Prostate gland (tissue), 2 donors: ENCODE measurements at regions not wholly inside any gene's neighbourhood (a gene's known extent, or its start where the extent isn't known, plus 50 kb on each side); places are given as distances from the start of the nearest gene placed in this dataset.
"Not testable (repeated sequence)": the region's sequence is repeated elsewhere in the genome, so short reads cannot be mapped to it uniquely, and the experiment has no call there.

Source experiments
- DNase-seq: peaks from one replicate; pipeline ENCODE4 v3.0.0-alpha.2; 2019; ENCODE audit warnings: low spot score
- H3K27ac ChIP-seq, 2 donors: fragments of 200-600 bp; sonication (generic); 2 replicates each; pipeline ENCODE4 v1.5.1; 2017 to 2019
- H3K27me3 ChIP-seq: fragments of 200-600 bp; sonication (generic); replicated peaks from 2 replicates; pipeline ENCODE4 v1.5.1; 2019; ENCODE audit not compliant: insufficient read depth
- H3K36me3 ChIP-seq, 2 donors: fragments of 200-600 bp; sonication (generic); 1 replicate in 1 of 2; 2 replicates in 1 of 2; pipeline versions ENCODE4 v1.5.1 to v1.8.1; 2017 to 2019
- H3K4me1 ChIP-seq: fragments of 200-600 bp; sonication (generic); replicated peaks from 2 replicates; pipeline ENCODE4 v1.5.1; 2019
- H3K4me3 ChIP-seq, 2 donors: fragments of 200-600 bp; sonication (generic); 2 replicates each; pipeline ENCODE4 v1.5.1; 2017 to 2019
- H3K9me3 ChIP-seq: fragments of 200-600 bp; sonication (generic); 2 replicates; pipeline ENCODE4 v1.5.1; 2017
- POLR2A ChIP-seq: fragments of 450-650 bp; IDR thresholded peaks from one replicate; pipeline ENCODE4 v1.6.1; 2016; ENCODE audit warnings: antibody characterized with exemption, mild to moderate bottlenecking
- POLR2AphosphoS5 ChIP-seq: sonication (generic); formaldehyde crosslinking; IDR thresholded peaks from one replicate; pipeline ENCODE4 v1.6.1; 2017; ENCODE audit warnings: antibody characterized with exemption
- WGBS: methylation state at CpG from one replicate; pipeline ENCODE4 v1.1.5; 2018; 5-methylcytosine and 5-hydroxymethylcytosine counted together
- intact Hi-C: fragments of 100-400 bp; cut with DNase I; formaldehyde crosslinking; loops from one replicate; pipeline ENCODE4 v1.14.2; 2022
- small RNA-seq, 2 donors: library from RNA; depleted of rRNA; stranded (forward); fragments of <200 nt; gene quantifications; one replicate each; pipeline ENCODE3, GENCODE V24; 2016
- TF ChIP-seq, protein P1 (sequence below), 4 experiments: fragments of 200-600 bp in 2 of 4; fragments of 450-650 bp in 2 of 4; sonication (generic) in 2 of 4; IDR thresholded peaks; 1 replicate in 3 of 4; 2 replicates in 1 of 4; pipeline ENCODE4 v1.5.1; 2016 to 2019; ENCODE audit warnings: antibody characterized with exemption in 4 of 4, mild to moderate bottlenecking in 2 of 4, moderate library complexity in 2 of 4

GRCh38 chrX:140038842-140039241, 73.5 kb upstream of the CXorf66 start:
- H3K9me3 ChIP-seq = no peaks in the 10 kb centered on the region
- no peaks in the 10 kb centered on the region for H3K4me1 ChIP-seq
- DNase-seq = no peak
- TF ChIP-seq POLR2A (no peak), POLR2AphosphoS5 (no peak)
- TF ChIP-seq, protein P1, sequence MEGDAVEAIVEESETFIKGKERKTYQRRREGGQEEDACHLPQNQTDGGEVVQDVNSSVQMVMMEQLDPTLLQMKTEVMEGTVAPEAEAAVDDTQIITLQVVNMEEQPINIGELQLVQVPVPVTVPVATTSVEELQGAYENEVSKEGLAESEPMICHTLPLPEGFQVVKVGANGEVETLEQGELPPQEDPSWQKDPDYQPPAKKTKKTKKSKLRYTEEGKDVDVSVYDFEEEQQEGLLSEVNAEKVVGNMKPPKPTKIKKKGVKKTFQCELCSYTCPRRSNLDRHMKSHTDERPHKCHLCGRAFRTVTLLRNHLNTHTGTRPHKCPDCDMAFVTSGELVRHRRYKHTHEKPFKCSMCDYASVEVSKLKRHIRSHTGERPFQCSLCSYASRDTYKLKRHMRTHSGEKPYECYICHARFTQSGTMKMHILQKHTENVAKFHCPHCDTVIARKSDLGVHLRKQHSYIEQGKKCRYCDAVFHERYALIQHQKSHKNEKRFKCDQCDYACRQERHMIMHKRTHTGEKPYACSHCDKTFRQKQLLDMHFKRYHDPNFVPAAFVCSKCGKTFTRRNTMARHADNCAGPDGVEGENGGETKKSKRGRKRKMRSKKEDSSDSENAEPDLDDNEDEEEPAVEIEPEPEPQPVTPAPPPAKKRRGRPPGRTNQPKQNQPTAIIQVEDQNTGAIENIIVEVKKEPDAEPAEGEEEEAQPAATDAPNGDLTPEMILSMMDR (IDR thresholded peaks at IDR 0.05) = no peak
- no peak overlapping the region for H3K27ac ChIP-seq
- intact Hi-C loops = no loop called here
- H3K27me3 ChIP-seq = no peaks in the 10 kb centered on the region
- no peak overlapping the region for H3K4me3 ChIP-seq
- H3K36me3 ChIP-seq = no peaks in the 10 kb centered on the region

- TF ChIP-seq, protein P1 (IDR thresholded peaks at IDR 0.05) = no peak
- TF ChIP-seq POLR2A (no peak), POLR2AphosphoS5 (no peak)
- Histone ChIP-seq H3K4me3 (no peak overlapping the region), H3K4me1 (no peaks in the 10 kb centered on the region), H3K27ac (no peak overlapping the region), H3K36me3 (no peaks in the 10 kb centered on the region), H3K27me3 (no peaks in the 10 kb centered on the region), H3K9me3 (no peaks in the 10 kb centered on the region)
- intact Hi-C loops = no loop called here
- no peak for DNase-seq
- WGBS = 13% methylated on average over 4 of the region's 4 CpGs
Observed at GRCh38 chrX:140034916-140035315, 69.6 kb upstream of the CXorf66 start.

- no peak overlapping the region for H3K27ac ChIP-seq
- WGBS = 33% methylated on average over 1 of the region's 1 CpG
- no peak for DNase-seq
Observed at GRCh38 chrX:140022482-140022881, 57.2 kb upstream of the CXorf66 start.

DNA sequence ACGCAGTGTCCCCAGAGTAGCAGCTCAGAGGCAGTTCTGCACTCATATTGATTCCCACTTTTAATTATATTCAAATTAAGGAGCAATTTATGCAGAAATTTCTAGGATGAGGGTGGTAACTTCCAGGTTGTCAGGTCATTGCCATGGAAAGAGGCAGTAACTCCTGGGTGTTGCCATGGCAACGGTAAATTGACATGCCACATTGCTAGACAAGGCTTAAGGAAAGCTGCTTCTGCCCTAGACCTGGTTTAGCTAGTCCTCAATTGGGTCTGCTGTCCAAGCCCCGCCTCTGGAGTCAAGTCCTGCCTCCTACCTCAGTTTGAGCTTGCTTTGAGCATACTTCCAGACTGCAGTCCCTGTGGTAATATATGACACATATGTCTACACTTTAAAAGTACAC, 53.8 kb upstream of the CXorf66 start:
- H3K36me3 ChIP-seq, DNase-seq, H3K4me1 ChIP-seq, H3K4me3 ChIP-seq, intact Hi-C loops, H3K27ac ChIP-seq, H3K9me3 ChIP-seq, H3K27me3 ChIP-seq: not testable (repeated sequence)
- WGBS = 86% methylated on average over 1 of the region's 3 CpGs

More at GRCh38 chrX:140022482-140022881, 57.2 kb upstream of the CXorf66 start:
- TF ChIP-seq, protein P1 (IDR thresholded peaks at IDR 0.05) = no peak
- TF ChIP-seq POLR2AphosphoS5 (no peak), POLR2A (no peak)
- intact Hi-C loops = no loop called here
- Histone ChIP-seq H3K9me3 (no peaks in the 10 kb centered on the region), H3K4me3 (no peak overlapping the region), H3K36me3 (no peaks in the 10 kb centered on the region), H3K4me1 (no peaks in the 10 kb centered on the region), H3K27me3 (no peaks in the 10 kb centered on the region)

Small RNA genes in the stretch of these regions (small RNA-seq; reads per million reads assigned to genes)
- 0 reads per million in 2 donors for gene RN7SL727P
